H9 (cell line): ENCODE measurements at regions not wholly inside any gene's neighbourhood (a gene's known extent, or its start where the extent isn't known, plus 50 kb on each side); places are given as distances from the start of the nearest gene placed in this dataset.

ENCODE experiments used
- DNase-seq: peaks from one replicate; pipeline ENCODE4 v3.0.0-alpha.2; 2017
- H2AFZ ChIP-seq: one replicate; pipeline ENCODE4 v1.6.1; 2013; ENCODE audit warnings: mild to moderate bottlenecking, low read length, control low read depth, moderate library complexity
- H2AK5ac ChIP-seq: 2 replicates; pipeline ENCODE4 v1.6.1; 2013; ENCODE audit warnings: low read length, control low read depth, mixed read lengths; ENCODE audit not compliant: insufficient read length
- H2BK120ac ChIP-seq: one replicate; pipeline ENCODE4 v1.6.1; 2013; ENCODE audit warnings: low read depth, mild to moderate bottlenecking, low read length, control low read depth, inconsistent platforms; ENCODE audit not compliant: poor library complexity, severe bottlenecking
- H2BK12ac ChIP-seq: 2 replicates; pipeline ENCODE4 v1.6.1; 2013; ENCODE audit warnings: low read length, control low read depth, mixed read lengths, low read depth; ENCODE audit not compliant: insufficient read length
- H2BK15ac ChIP-seq: 2 replicates; pipeline ENCODE4 v1.6.1; 2013; ENCODE audit warnings: low read depth, low read length, control low read depth
- H2BK20ac ChIP-seq: one replicate; pipeline ENCODE4 v1.6.1; 2013; ENCODE audit warnings: low read depth, mild to moderate bottlenecking, low read length, control low read depth, inconsistent platforms; ENCODE audit not compliant: poor library complexity, severe bottlenecking
- H2BK5ac ChIP-seq: 2 replicates; pipeline ENCODE4 v1.6.1; 2013; ENCODE audit warnings: low read length, control low read depth, mixed read lengths; ENCODE audit not compliant: insufficient read length
- H3K14ac ChIP-seq: 2 replicates; pipeline ENCODE4 v1.6.1; 2013; ENCODE audit warnings: low read length, control low read depth; ENCODE audit not compliant: insufficient read depth
- H3K18ac ChIP-seq: 2 replicates; pipeline ENCODE4 v1.6.1; 2013; ENCODE audit warnings: low read depth, mild to moderate bottlenecking, mixed read lengths, low read length, control low read depth; ENCODE audit not compliant: insufficient read length
- H3K23ac ChIP-seq: 2 replicates; pipeline ENCODE4 v1.6.1; 2013; ENCODE audit warnings: low read length, control low read depth, mixed read lengths, low read depth; ENCODE audit not compliant: insufficient read length
- H3K23me2 ChIP-seq: 2 replicates; pipeline ENCODE4 v1.6.1; 2013; ENCODE audit warnings: low read depth, mild to moderate bottlenecking, mixed read lengths, low read length, control low read depth; ENCODE audit not compliant: insufficient read length, poor library complexity, severe bottlenecking
- H3K27ac ChIP-seq: 2 replicates; pipeline ENCODE4 v1.5.1; 2013; ENCODE audit warnings: low read length, control low read depth, mixed read lengths, low read depth; ENCODE audit not compliant: insufficient read length
- H3K27me3 ChIP-seq: 2 replicates; pipeline ENCODE4 v1.6.1; 2013; ENCODE audit warnings: low read length, control low read depth, inconsistent platforms; ENCODE audit not compliant: insufficient read depth
- H3K4ac ChIP-seq: 2 replicates; pipeline ENCODE4 v1.6.1; 2013; ENCODE audit warnings: low read depth, mild to moderate bottlenecking, control low read depth, inconsistent platforms, low read length, moderate library complexity
- H3K4me1 ChIP-seq: 2 replicates; pipeline ENCODE4 v1.6.1; 2013; ENCODE audit warnings: low read length, control low read depth, inconsistent platforms; ENCODE audit not compliant: insufficient read depth
- H3K4me2 ChIP-seq: 2 replicates; pipeline ENCODE4 v1.6.1; 2013; ENCODE audit warnings: low read length, control low read depth, mixed read lengths; ENCODE audit not compliant: insufficient read length, insufficient read depth
- H3K56ac ChIP-seq: 2 replicates; pipeline ENCODE4 v1.6.1; 2013; ENCODE audit warnings: low read depth, mild to moderate bottlenecking, mixed read lengths, low read length, control low read depth; ENCODE audit not compliant: insufficient read length
- H3K79me1 ChIP-seq: 2 replicates; pipeline ENCODE4 v1.6.1; 2013; ENCODE audit warnings: low read depth, mild to moderate bottlenecking, moderate library complexity, low read length, control low read depth, inconsistent platforms; ENCODE audit not compliant: insufficient read depth, poor library complexity, severe bottlenecking
- H3K79me2 ChIP-seq: 2 replicates; pipeline ENCODE4 v1.6.1; 2013; ENCODE audit warnings: low read length, control low read depth, inconsistent platforms; ENCODE audit not compliant: insufficient read depth
- H3K9ac ChIP-seq: 2 replicates; pipeline ENCODE4 v1.6.1; 2013; ENCODE audit warnings: low read length, control low read depth, mixed read lengths; ENCODE audit not compliant: insufficient read length; ENCODE audit errors: extremely low read depth
- H3K9me3 ChIP-seq: one replicate; pipeline ENCODE4 v1.6.1; 2013; ENCODE audit warnings: low read depth, low read length, inconsistent platforms; ENCODE audit not compliant: control insufficient read depth
- H3T11ph ChIP-seq: one replicate; pipeline ENCODE4 v1.6.1; 2013; ENCODE audit warnings: mild to moderate bottlenecking, low read length, control low read depth, inconsistent platforms
- H4K20me1 ChIP-seq: one replicate; pipeline ENCODE4 v1.6.1; 2013; ENCODE audit not compliant: control insufficient read depth, insufficient read length, insufficient read depth
- H4K5ac ChIP-seq: 2 replicates; pipeline ENCODE4 v1.6.1; 2013; ENCODE audit warnings: low read depth, mild to moderate bottlenecking, mixed read lengths, low read length, control low read depth; ENCODE audit not compliant: insufficient read length
- H4K8ac ChIP-seq: replicated peaks from 2 replicates; pipeline ENCODE4 v1.6.1; 2013; ENCODE audit warnings: low read length, control low read depth, mixed read lengths, low read depth; ENCODE audit not compliant: insufficient read length
- H4K91ac ChIP-seq: 2 replicates; pipeline ENCODE4 v1.6.1; 2013; ENCODE audit warnings: low read depth, mild to moderate bottlenecking, moderate library complexity, mixed read lengths, low read length, control low read depth; ENCODE audit not compliant: insufficient read length
- H3K27ac Mint-ChIP-seq, 3 experiments: 2 replicates in 2 of 3; 3 replicates in 1 of 3; pipeline ENCODE4 v1.8.0; 2020 to 2021; ENCODE audit warnings: mixed read lengths in 3 of 3, mild to moderate bottlenecking in 1 of 3, moderate library complexity in 1 of 3
- H3K27me3 Mint-ChIP-seq: 2 replicates; pipeline ENCODE4 v1.8.0; 2021; ENCODE audit warnings: low read depth, mild to moderate bottlenecking, moderate library complexity, mixed read lengths
- H3K36me3 Mint-ChIP-seq, 3 experiments: 2 replicates in 2 of 3; 3 replicates in 1 of 3; pipeline ENCODE4 v1.8.0; 2020 to 2021; ENCODE audit warnings: low read depth in 3 of 3, mixed read lengths in 3 of 3; ENCODE audit not compliant: insufficient read depth in 1 of 3
- H3K4me1 Mint-ChIP-seq, 2 experiments: 2 replicates each; pipeline ENCODE4 v1.8.0; 2020; ENCODE audit warnings: mixed read lengths in 2 of 2
- H3K4me3 Mint-ChIP-seq, 2 experiments: 2 replicates in 1 of 2; 3 replicates in 1 of 2; pipeline ENCODE4 v1.8.0; 2020 to 2021; ENCODE audit warnings: mild to moderate bottlenecking in 2 of 2, mixed read lengths in 2 of 2, moderate library complexity in 1 of 2
- H3K9me3 Mint-ChIP-seq, 2 experiments: 2 replicates in 1 of 2; 3 replicates in 1 of 2; pipeline ENCODE4 v1.8.0; 2020; ENCODE audit warnings: mild to moderate bottlenecking in 2 of 2, mixed read lengths in 2 of 2, moderate library complexity in 1 of 2
- CTCF ChIP-seq: fragments of 200-600 bp; sonication (generic); conservative IDR thresholded peaks from 3 replicates; pipeline ENCODE4 v1.8.0; 2021; ENCODE audit warnings: antibody characterized with exemption, mild to moderate bottlenecking
- whole genome bisulfite sequencing: extraction: QIAGEN DNeasy Blood & Tissue Kit; methylation state at CpG from one replicate; pipeline ENCODE4 v1.1.7; 2013; ENCODE audit warnings: missing lambda C conversion rate, low lambda C conversion rate, mixed read lengths; ENCODE audit not compliant: insufficient read length; ENCODE audit errors: extremely low coverage; 5-methylcytosine and 5-hydroxymethylcytosine counted together

GRCh38 chr9:90059436-90059835 is 454.6 kb downstream of the GADD45G start:
- peaks cover 9 to 12% of the 10 kb centered on the region in 2 experiments for H3K4me1 Mint-ChIP-seq
- H2BK20ac ChIP-seq, result no peak overlapping the region
- peaks cover 2% of the 10 kb centered on the region; the same call in 1 of the 2 replicates for H3K27me3 Mint-ChIP-seq
- no peak overlapping the region for H2BK12ac ChIP-seq
- H2AK5ac ChIP-seq, result no peak overlapping the region
- H3K56ac ChIP-seq, result no peak overlapping the region
- H4K5ac ChIP-seq, result no peak overlapping the region
- no peaks in the 10 kb centered on the region for H3K9me3 ChIP-seq
- no peak overlapping the region for H2BK120ac ChIP-seq
- no peak overlapping the region for H2AFZ ChIP-seq
- no peaks in the 10 kb centered on the region for H4K20me1 ChIP-seq
- no peak overlapping the region for H3K27ac ChIP-seq
- no peak overlapping the region for H3K23ac ChIP-seq
- no peak overlapping the region for H3K27ac Mint-ChIP-seq
- no peak overlapping the region for H3K4me2 ChIP-seq
- no peak overlapping the region for H3K4me3 Mint-ChIP-seq
- H3K23me2 ChIP-seq, result no peaks in the 10 kb centered on the region
- no peaks in the 10 kb centered on the region; a peak in 2 of 7 replicates for H3K36me3 Mint-ChIP-seq
- no peak overlapping the region for H2BK15ac ChIP-seq
- H4K91ac ChIP-seq, result no peak overlapping the region
- H3T11ph ChIP-seq, result no peak overlapping the region
- no peak for DNase-seq
- no peaks in the 10 kb centered on the region for H3K79me1 ChIP-seq
- H3K18ac ChIP-seq, result no peak overlapping the region
- no peaks in the 10 kb centered on the region for H3K27me3 ChIP-seq
- no peak overlapping the region for H2BK5ac ChIP-seq
- no peak overlapping the region for H3K9ac ChIP-seq
- H3K9me3 Mint-ChIP-seq, result peaks cover 0 to 6% of the 10 kb centered on the region in 2 experiments; a peak in 4 of 5 replicates
- H3K14ac ChIP-seq, result no peak overlapping the region
- H4K8ac ChIP-seq, result no peak overlapping the region
- no peak for TF ChIP-seq CTCF
- H3K4ac ChIP-seq, result no peak overlapping the region
- no peaks in the 10 kb centered on the region for H3K79me2 ChIP-seq
- H3K4me1 ChIP-seq, result no peaks in the 10 kb centered on the region
- no CpG with 5 or more reads among the region's 8 CpGs for WGBS
